Neuronal stem cell (in vitro differentiated cells): ENCODE measurements at regions not wholly inside any gene's neighbourhood (a gene's known extent, or its start where the extent isn't known, plus 50 kb on each side); places are given as distances from the start of the nearest gene placed in this dataset.

ENCODE experiments used
- DNase-seq: peaks from one replicate; pipeline ENCODE4 v3.0.0-alpha.2; 2013; ENCODE audit warnings: low spot score
- H2AFZ ChIP-seq: one replicate; pipeline ENCODE4 v1.6.1; 2013; ENCODE audit warnings: mild to moderate bottlenecking, low read length, inconsistent platforms
- H2AK5ac ChIP-seq: 2 replicates; pipeline ENCODE4 v1.6.1; 2013; ENCODE audit warnings: low read depth, mild to moderate bottlenecking, inconsistent platforms, low read length, moderate library complexity, mixed read lengths
- H2BK120ac ChIP-seq: 2 replicates; pipeline ENCODE4 v1.6.1; 2013; ENCODE audit warnings: low read depth, mild to moderate bottlenecking, inconsistent platforms, low read length, moderate library complexity, mixed read lengths
- H2BK12ac ChIP-seq: one replicate; pipeline ENCODE4 v1.6.1; 2013; ENCODE audit warnings: low read length, inconsistent platforms
- H2BK15ac ChIP-seq: 2 replicates; pipeline ENCODE4 v1.6.1; 2013; ENCODE audit warnings: mild to moderate bottlenecking, low read length, inconsistent platforms, mixed read lengths
- H2BK5ac ChIP-seq: one replicate; pipeline ENCODE4 v1.6.1; 2013; ENCODE audit warnings: inconsistent platforms, mild to moderate bottlenecking, low read length, moderate library complexity
- H3K14ac ChIP-seq: one replicate; pipeline ENCODE4 v1.6.1; 2013; ENCODE audit warnings: low read length, inconsistent platforms
- H3K18ac ChIP-seq: 2 replicates; pipeline ENCODE4 v1.6.1; 2013; ENCODE audit warnings: low read length, inconsistent platforms
- H3K23ac ChIP-seq: 2 replicates; pipeline ENCODE4 v1.6.1; 2013; ENCODE audit warnings: low read depth, mild to moderate bottlenecking, mixed read lengths, low read length, inconsistent platforms; ENCODE audit not compliant: poor library complexity
- H3K27ac ChIP-seq: replicated peaks from 3 replicates; pipeline ENCODE4 v1.5.1; 2013; ENCODE audit warnings: low read length, inconsistent platforms
- H3K27me3 ChIP-seq, 3 experiments: 2 replicates each; pipeline ENCODE4 v1.6.1; 2013; ENCODE audit warnings: low read length in 3 of 3, mild to moderate bottlenecking in 2 of 3, inconsistent platforms in 1 of 3, low read depth in 1 of 3, mixed read lengths in 1 of 3, moderate library complexity in 1 of 3; ENCODE audit not compliant: control insufficient read depth in 3 of 3, insufficient read depth in 3 of 3
- H3K36me3 ChIP-seq, 2 donors: replicated peaks in 1 of 2; 2 replicates each; pipeline ENCODE4 v1.6.1; 2013; ENCODE audit warnings: low read length in 2 of 2; ENCODE audit not compliant: control insufficient read depth in 2 of 2, insufficient read depth in 2 of 2
- H3K4ac ChIP-seq: 2 replicates; pipeline ENCODE4 v1.6.1; 2013; ENCODE audit warnings: inconsistent platforms, mild to moderate bottlenecking, low read length, moderate library complexity
- H3K4me1 ChIP-seq, 2 donors: 1 replicate in 1 of 2; 2 replicates in 1 of 2; pipeline ENCODE4 v1.6.1; 2013; ENCODE audit warnings: low read length in 2 of 2, low read depth in 1 of 2; ENCODE audit not compliant: control insufficient read depth in 2 of 2, insufficient read depth in 1 of 2
- H3K4me2 ChIP-seq: one replicate; pipeline ENCODE4 v1.6.1; 2013; ENCODE audit warnings: mild to moderate bottlenecking, low read length, inconsistent platforms; ENCODE audit not compliant: insufficient read depth, poor library complexity, severe bottlenecking
- H3K4me3 ChIP-seq, 2 donors: 2 replicates each; pipeline ENCODE4 v1.5.1; 2013; ENCODE audit warnings: low read length in 2 of 2, mild to moderate bottlenecking in 2 of 2, inconsistent platforms in 1 of 2, moderate library complexity in 1 of 2
- H3K79me1 ChIP-seq: one replicate; pipeline ENCODE4 v1.6.1; 2013; ENCODE audit warnings: low read depth, mild to moderate bottlenecking, inconsistent platforms, low read length, moderate library complexity
- H3K9ac ChIP-seq: one replicate; pipeline ENCODE4 v1.6.1; 2013; ENCODE audit warnings: mild to moderate bottlenecking, low read depth, low read length, inconsistent platforms; ENCODE audit not compliant: poor library complexity
- H3K9me3 ChIP-seq, 2 donors: replicated peaks in 1 of 2; 2 replicates each; pipeline versions ENCODE3 to v1.6.1; 2013; ENCODE audit warnings: low read length in 2 of 2, mild to moderate bottlenecking in 2 of 2, inconsistent platforms in 1 of 2, low read depth in 1 of 2, mixed read lengths in 1 of 2, moderate library complexity in 1 of 2; ENCODE audit not compliant: control insufficient read depth in 2 of 2, insufficient read depth in 1 of 2
- H4K8ac ChIP-seq: one replicate; pipeline ENCODE4 v1.6.1; 2013; ENCODE audit warnings: low read depth, mild to moderate bottlenecking, inconsistent platforms, low read length, moderate library complexity
- H4K91ac ChIP-seq: one replicate; pipeline ENCODE4 v1.6.1; 2013; ENCODE audit warnings: low read length, low read depth, mild to moderate bottlenecking, inconsistent platforms; ENCODE audit not compliant: poor library complexity
- WGBS, 2 donors: extraction: QIAGEN DNeasy Blood & Tissue Kit; methylation state at CpG; one replicate each; pipeline ENCODE4 v1.1.7; 2013; ENCODE audit warnings: missing lambda C conversion rate in 2 of 2, mixed read lengths in 1 of 2; ENCODE audit not compliant: insufficient read length in 2 of 2, insufficient replicate concordance in 1 of 2; ENCODE audit errors: extremely low coverage in 2 of 2; 5-methylcytosine and 5-hydroxymethylcytosine counted together

- H3K36me3 ChIP-seq: no peaks in the 10 kb centered on the region
- no peak overlapping the region for H2AFZ ChIP-seq
- no peak overlapping the region for H3K18ac ChIP-seq
- no peaks in the 10 kb centered on the region for H3K27me3 ChIP-seq
- H2AK5ac ChIP-seq: no peak overlapping the region
- no peak for DNase-seq
- no peak overlapping the region for H2BK120ac ChIP-seq
- H3K9me3 ChIP-seq: no peaks in the 10 kb centered on the region
- no peaks in the 10 kb centered on the region for H3K4me1 ChIP-seq
- no peak overlapping the region for H3K14ac ChIP-seq
- H3K79me1 ChIP-seq: no peaks in the 10 kb centered on the region
- no peak overlapping the region for H2BK5ac ChIP-seq
- H3K4me3 ChIP-seq: no peak overlapping the region
- no peak overlapping the region for H2BK12ac ChIP-seq
- H3K27ac ChIP-seq: no peak overlapping the region
- H2BK15ac ChIP-seq: no peak overlapping the region
- no peak overlapping the region for H3K4ac ChIP-seq
- no peak overlapping the region for H3K23ac ChIP-seq
- H3K4me2 ChIP-seq: no peak overlapping the region
- no peak overlapping the region for H4K91ac ChIP-seq
- H3K9ac ChIP-seq: no peak overlapping the region
- H4K8ac ChIP-seq: no peak overlapping the region
Measured at GRCh38 chr5:144960296-144960695, 789.6 kb downstream of the KCTD16 start.

DNA sequence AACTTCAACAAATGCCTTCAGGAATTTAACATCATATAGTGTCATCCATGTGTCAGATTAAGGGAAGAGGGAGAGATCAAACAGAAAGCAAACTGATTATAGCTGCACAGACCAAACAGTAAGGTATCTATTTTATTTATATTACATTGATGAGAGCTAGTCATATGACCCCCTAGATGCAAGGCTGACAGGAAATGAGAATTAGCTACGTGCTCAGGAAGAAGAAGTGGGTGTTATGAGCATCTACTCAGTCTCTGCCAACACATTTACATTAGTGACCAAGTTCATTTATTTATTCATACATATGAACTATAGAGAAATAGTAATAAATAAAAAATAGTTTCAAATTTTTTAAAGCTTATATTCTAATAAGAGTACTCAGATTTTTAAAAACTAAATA lies 787.3 kb downstream of the KCTD16 start:
- Histone ChIP-seq H3K4me3 (no peak overlapping the region), H3K27ac (no peak overlapping the region), H3K36me3 (no peaks in the 10 kb centered on the region), H3K4me1 (no peaks in the 10 kb centered on the region), H3K4ac (no peak overlapping the region), H2BK15ac (no peak overlapping the region), H3K14ac (no peak overlapping the region), H2AFZ (no peak overlapping the region), H3K27me3 (no peaks in the 10 kb centered on the region), H2BK120ac (no peak overlapping the region), H3K4me2 (no peak overlapping the region), H3K23ac (no peak overlapping the region), H2BK5ac (no peak overlapping the region), H3K9me3 (no peaks in the 10 kb centered on the region), H2AK5ac (no peak overlapping the region), H3K18ac (no peak overlapping the region), H3K9ac (no peak overlapping the region), H4K91ac (no peak overlapping the region), H3K79me1 (no peaks in the 10 kb centered on the region), H4K8ac (no peak overlapping the region), H2BK12ac (no peak overlapping the region)
- DNase-seq: no peak
- WGBS, 2 donors: no CpG with 5 or more reads among the region's 1 CpG

DNA sequence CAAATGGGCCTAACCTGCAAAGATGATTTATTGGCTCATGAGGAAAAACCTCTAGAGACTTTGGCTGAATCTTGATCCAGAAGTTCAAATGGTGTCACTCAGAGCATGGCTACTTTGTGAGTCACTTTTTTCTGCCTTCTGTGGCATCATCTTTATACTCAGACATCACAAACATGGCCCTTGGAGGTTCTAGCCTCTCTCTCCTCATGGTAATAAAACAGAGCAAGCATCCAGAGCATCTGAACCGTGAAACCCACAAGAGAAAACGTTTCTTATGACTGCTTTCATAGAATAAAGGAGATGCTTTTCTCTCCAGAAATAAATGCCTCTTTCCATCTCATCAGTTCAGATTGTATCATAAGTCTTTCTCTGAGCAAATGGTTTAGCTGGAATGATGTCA lies 780.3 kb downstream of the KCTD16 start:
- no peak overlapping the region for H2BK5ac ChIP-seq
- H3K14ac ChIP-seq: no peak overlapping the region
- no peaks in the 10 kb centered on the region for H3K36me3 ChIP-seq
- no peak overlapping the region for H3K9ac ChIP-seq
- H2BK12ac ChIP-seq: no peak overlapping the region
- H3K4me1 ChIP-seq: no peaks in the 10 kb centered on the region
- H3K4ac ChIP-seq: no peak overlapping the region
- no peak for DNase-seq
- H2BK15ac ChIP-seq: no peak overlapping the region
- H4K8ac ChIP-seq: no peak overlapping the region
- H3K23ac ChIP-seq: no peak overlapping the region
- no peak overlapping the region for H2AFZ ChIP-seq
- H3K79me1 ChIP-seq: no peaks in the 10 kb centered on the region
- H3K9me3 ChIP-seq: no peaks in the 10 kb centered on the region
- no peak overlapping the region for H2BK120ac ChIP-seq
- H3K27me3 ChIP-seq: no peaks in the 10 kb centered on the region
- H3K27ac ChIP-seq: no peak overlapping the region
- no CpG with 5 or more reads among the region's 2 CpGs for WGBS, 2 donors
- H3K4me2 ChIP-seq: no peak overlapping the region
- no peak overlapping the region for H4K91ac ChIP-seq
- H3K4me3 ChIP-seq: no peak overlapping the region
- H2AK5ac ChIP-seq: no peak overlapping the region
- no peak overlapping the region for H3K18ac ChIP-seq

DNA sequence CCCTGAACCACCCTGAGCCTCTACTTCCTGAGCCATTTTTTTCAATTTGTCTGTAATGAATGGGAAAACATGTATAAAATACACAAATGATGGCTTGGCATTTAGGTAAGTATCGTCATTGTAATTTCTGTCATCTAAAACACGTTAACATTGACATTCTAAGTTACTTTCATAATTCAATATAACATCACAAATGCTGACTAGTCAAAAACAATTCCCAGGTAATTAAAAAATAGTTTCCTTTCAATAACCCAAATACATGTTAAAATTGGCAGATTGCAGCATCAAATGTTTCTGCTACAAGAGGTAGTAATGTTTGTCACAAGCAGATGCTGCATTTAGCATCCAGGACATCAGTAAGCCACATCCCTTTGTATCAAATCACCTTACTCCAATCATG lies 776.4 kb downstream of the KCTD16 start:
- Histone ChIP-seq H4K8ac (no peak overlapping the region), H2BK12ac (no peak overlapping the region), H3K4me3 (no peak overlapping the region), H3K18ac (no peak overlapping the region), H3K14ac (no peak overlapping the region), H2BK5ac (no peak overlapping the region), H2BK120ac (no peak overlapping the region), H2AFZ (no peak overlapping the region), H3K27ac (no peak overlapping the region), H3K23ac (no peak overlapping the region), H3K4me1 (no peaks in the 10 kb centered on the region), H3K4ac (no peak overlapping the region), H2BK15ac (no peak overlapping the region), H3K9me3 (no peaks in the 10 kb centered on the region), H3K79me1 (no peaks in the 10 kb centered on the region), H3K36me3 (no peaks in the 10 kb centered on the region), H3K27me3 (no peaks in the 10 kb centered on the region), H3K4me2 (no peak overlapping the region), H3K9ac (no peak overlapping the region), H4K91ac (no peak overlapping the region), H2AK5ac (no peak overlapping the region)
- no peak for DNase-seq
- no CpG with 5 or more reads among the region's 2 CpGs for WGBS, 2 donors
